Esophagus squamous epithelium (tissue), 5 donors: ENCODE measurements at regions not wholly inside any gene's neighbourhood (a gene's known extent, or its start where the extent isn't known, plus 50 kb on each side); places are given as distances from the start of the nearest gene placed in this dataset.

Source experiments
- DNase-seq: peaks from one replicate; lab custom pipeline; 2025; lab: John Stamatoyannopoulos, UW
- H3K27ac ChIP-seq, 4 donors: fragments of 200-600 bp; sonication (generic); one replicate each; pipeline ENCODE4 v1.5.1; 2016 to 2019; ENCODE audit warnings: mild to moderate bottlenecking in 1 of 4
- H3K27me3 ChIP-seq, 4 donors: fragments of 200-600 bp; sonication (generic); 1 replicate in 3 of 4; 2 replicates in 1 of 4; pipeline versions ENCODE4 v1.5.1 to v1.6.0; 2017 to 2021; ENCODE audit warnings: antibody characterized with exemption in 1 of 4
- H3K36me3 ChIP-seq, 3 donors: fragments of 200-600 bp; sonication (generic); one replicate each; pipeline ENCODE4 v1.5.1; 2016 to 2019
- H3K4me1 ChIP-seq, 3 donors: fragments of 200-600 bp; sonication (generic); one replicate each; pipeline ENCODE4 v1.5.1; 2017 to 2019
- H3K4me3 ChIP-seq, 4 donors: fragments of 200-600 bp; sonication (generic); 1 replicate in 3 of 4; 2 replicates in 1 of 4; pipeline ENCODE4 v1.5.1; 2016 to 2019; ENCODE audit warnings: mild to moderate bottlenecking in 2 of 4, moderate library complexity in 1 of 4
- H3K9me3 ChIP-seq, 3 donors: fragments of 200-600 bp; sonication (generic); one replicate each; pipeline ENCODE4 v1.5.1; 2016 to 2019
- POLR2A ChIP-seq, 4 donors: fragments of 450-650 bp; IDR thresholded peaks; one replicate each; pipeline ENCODE4 v1.6.1; 2017; ENCODE audit warnings: antibody characterized with exemption in 4 of 4, mild to moderate bottlenecking in 4 of 4, moderate library complexity in 3 of 4
- WGBS, 2 donors: methylation state at CpG; one replicate each; pipeline ENCODE4 v1.1.5; 2018; 5-methylcytosine and 5-hydroxymethylcytosine counted together
- intact Hi-C: fragments of 100-400 bp; cut with DNase I; formaldehyde crosslinking; loops from one replicate; pipeline ENCODE4 v1.15.0; 2022
- TF ChIP-seq, protein P1 (sequence below), 6 experiments: fragments of 450-650 bp in 4 of 6; fragments of 200-600 bp in 2 of 6; sonication (generic) in 2 of 6; IDR thresholded peaks; one replicate each; pipeline ENCODE4 v1.5.1; 2016 to 2019; ENCODE audit warnings: antibody characterized with exemption in 6 of 6, mild to moderate bottlenecking in 4 of 6, moderate library complexity in 4 of 6
- donor health status: DM: yes; HTN: yes; CAD: no.

DNA sequence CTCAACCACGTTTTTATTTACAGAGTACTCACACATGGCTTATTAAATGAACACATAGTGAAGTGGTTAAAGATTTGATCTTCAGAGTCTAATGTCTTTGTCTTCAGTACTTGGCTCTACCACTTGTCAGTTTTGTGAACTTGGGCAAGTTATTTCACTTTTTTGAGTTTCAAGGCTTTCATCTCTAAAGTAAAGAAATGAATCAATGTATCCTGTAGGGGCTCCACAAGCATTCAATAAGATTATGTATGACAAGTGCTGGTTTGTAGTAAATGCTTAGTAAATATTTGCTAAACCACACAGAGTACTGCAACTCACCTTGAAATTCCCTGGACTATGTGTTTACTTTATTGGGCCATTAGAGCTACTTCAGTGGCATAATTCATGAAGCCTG, 446.0 kb upstream of the GOT2 start:
- H3K9me3 ChIP-seq: peaks cover 0 to 5% (median 0%) of the 10 kb centered on the region in 3 donors
- H3K27ac ChIP-seq: no peak overlapping the region
- DNase-seq: no peak
- H3K4me3 ChIP-seq: no peak overlapping the region
- intact Hi-C loops: no loop called here
- WGBS, 2 donors: 15 to 22% methylated on average over 1 of the region's 1 CpG
- H3K27me3 ChIP-seq: no peaks in the 10 kb centered on the region
- H3K36me3 ChIP-seq: no peaks in the 10 kb centered on the region
- no peaks in the 10 kb centered on the region for H3K4me1 ChIP-seq
- TF ChIP-seq, protein P1, sequence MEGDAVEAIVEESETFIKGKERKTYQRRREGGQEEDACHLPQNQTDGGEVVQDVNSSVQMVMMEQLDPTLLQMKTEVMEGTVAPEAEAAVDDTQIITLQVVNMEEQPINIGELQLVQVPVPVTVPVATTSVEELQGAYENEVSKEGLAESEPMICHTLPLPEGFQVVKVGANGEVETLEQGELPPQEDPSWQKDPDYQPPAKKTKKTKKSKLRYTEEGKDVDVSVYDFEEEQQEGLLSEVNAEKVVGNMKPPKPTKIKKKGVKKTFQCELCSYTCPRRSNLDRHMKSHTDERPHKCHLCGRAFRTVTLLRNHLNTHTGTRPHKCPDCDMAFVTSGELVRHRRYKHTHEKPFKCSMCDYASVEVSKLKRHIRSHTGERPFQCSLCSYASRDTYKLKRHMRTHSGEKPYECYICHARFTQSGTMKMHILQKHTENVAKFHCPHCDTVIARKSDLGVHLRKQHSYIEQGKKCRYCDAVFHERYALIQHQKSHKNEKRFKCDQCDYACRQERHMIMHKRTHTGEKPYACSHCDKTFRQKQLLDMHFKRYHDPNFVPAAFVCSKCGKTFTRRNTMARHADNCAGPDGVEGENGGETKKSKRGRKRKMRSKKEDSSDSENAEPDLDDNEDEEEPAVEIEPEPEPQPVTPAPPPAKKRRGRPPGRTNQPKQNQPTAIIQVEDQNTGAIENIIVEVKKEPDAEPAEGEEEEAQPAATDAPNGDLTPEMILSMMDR (IDR thresholded peaks at IDR 0.05): no peak
- TF ChIP-seq POLR2A (IDR thresholded peaks at IDR 0.05): no peak

- intact Hi-C loops: no loop called here
- H3K4me1 ChIP-seq: no peaks in the 10 kb centered on the region
- no peak overlapping the region for H3K4me3 ChIP-seq
- 53 to 68% methylated on average over 3 of the region's 3 CpGs for WGBS, 2 donors
- TF ChIP-seq POLR2A (IDR thresholded peaks at IDR 0.05): no peak
- TF ChIP-seq, protein P1 (IDR thresholded peaks at IDR 0.05): no peak
- no peaks in the 10 kb centered on the region for H3K27me3 ChIP-seq
- H3K27ac ChIP-seq: no peak overlapping the region
- H3K36me3 ChIP-seq: no peaks in the 10 kb centered on the region
- no peak for DNase-seq
- H3K9me3 ChIP-seq: peaks cover 0 to under 1% (median 0%) of the 10 kb centered on the region in 3 donors
These were observed 445.4 kb upstream of the GOT2 start for GRCh38 chr16:59179446-59180082.

DNA sequence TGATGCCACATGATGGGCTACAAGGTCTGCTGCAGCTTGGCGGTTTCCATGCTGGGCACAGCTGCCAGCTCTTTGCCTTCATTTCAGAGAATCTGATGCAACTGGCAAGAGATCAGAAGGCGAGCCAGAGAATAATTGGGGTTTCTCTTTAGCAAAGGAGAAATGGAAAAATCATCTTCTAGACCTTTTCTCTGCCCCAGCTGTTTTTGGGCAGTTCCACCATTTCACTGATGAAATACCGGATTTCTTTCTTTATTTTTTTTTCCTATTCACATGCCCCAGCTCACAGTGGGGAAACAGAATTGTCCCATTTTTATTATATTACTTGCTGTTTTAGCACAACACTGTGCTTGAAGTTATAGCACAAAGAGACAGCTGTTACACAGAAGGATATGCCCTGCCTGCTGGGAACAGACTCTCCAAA, 439.3 kb upstream of the GOT2 start:
- TF ChIP-seq, protein P1 (IDR thresholded peaks at IDR 0.05): no peak
- TF ChIP-seq POLR2A (IDR thresholded peaks at IDR 0.05): no peak
- H3K27me3 ChIP-seq: no peaks in the 10 kb centered on the region
- 65 to 70% methylated on average over 3 of the region's 3 CpGs for WGBS, 2 donors

DNA sequence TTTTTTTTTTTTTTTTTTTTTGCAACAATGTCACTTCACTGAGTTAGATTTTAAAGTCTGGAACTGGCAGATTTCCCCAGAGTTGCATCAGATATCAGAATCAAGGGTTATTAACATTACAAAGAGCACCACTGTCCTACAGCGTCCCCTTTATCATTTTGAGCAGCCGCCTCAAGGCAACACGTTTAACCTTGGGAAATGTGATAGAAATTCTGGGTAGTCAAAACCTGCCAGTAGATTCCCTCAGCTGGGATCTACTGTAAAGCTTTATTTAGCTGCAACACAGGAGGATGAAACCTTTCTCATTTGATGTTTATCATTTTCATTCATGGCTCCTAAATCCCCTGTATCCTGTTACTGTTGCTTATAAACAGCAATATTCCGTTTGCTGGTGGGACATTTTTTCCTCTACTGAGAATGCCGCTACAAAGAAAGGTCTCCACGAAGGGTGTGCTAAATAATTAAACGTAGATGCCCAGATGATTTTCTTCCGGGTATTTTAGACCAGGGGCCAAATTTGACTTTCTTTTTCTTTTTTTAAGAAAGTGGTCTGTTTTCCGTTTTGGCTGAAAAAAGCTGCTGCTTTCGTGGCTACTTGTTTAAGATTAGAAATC, 436.1 kb upstream of the GOT2 start:
- Histone ChIP-seq H3K27ac (no peak overlapping the region), H3K4me3 (no peak overlapping the region), H3K9me3 (no peaks in the 10 kb centered on the region), H3K4me1 (no peaks in the 10 kb centered on the region), H3K36me3 (no peaks in the 10 kb centered on the region), H3K27me3 (no peaks in the 10 kb centered on the region)
- WGBS, 2 donors: 45 to 52% methylated on average over 10 of the region's 10 CpGs
- DNase-seq: no peak
- TF ChIP-seq, protein P1 (IDR thresholded peaks at IDR 0.05): no peak
- no peak for TF ChIP-seq POLR2A (IDR thresholded peaks at IDR 0.05)
- intact Hi-C loops: no loop called here

More for the DNA sequence above, 439.3 kb upstream of the GOT2 start:
- Histone ChIP-seq H3K9me3 (no peaks in the 10 kb centered on the region), H3K4me3 (no peak overlapping the region), H3K4me1 (no peaks in the 10 kb centered on the region), H3K27ac (no peak overlapping the region), H3K36me3 (no peaks in the 10 kb centered on the region)
- no peak for DNase-seq
- intact Hi-C loops: no loop called here

DNA sequence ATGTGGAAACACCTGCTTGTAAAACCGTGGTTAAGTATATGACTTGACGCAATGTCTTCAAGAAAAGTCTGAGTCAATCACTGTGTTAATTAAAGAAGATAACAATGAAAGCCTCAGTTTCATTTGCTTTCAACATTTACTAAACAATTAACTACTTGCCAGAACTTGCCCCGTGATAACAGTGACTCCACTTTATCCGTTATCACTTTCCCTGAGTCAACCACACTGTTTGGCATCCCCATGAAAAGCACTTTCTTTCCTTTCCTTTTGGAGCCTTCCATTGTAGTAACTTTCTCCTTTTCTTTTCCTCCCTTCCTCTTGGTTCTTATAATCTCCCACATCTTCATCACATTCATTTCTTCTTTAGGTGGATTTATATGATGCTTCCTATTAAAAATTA, 435.1 kb upstream of the GOT2 start:
- 27 to 54% methylated on average over 4 of the region's 4 CpGs for WGBS, 2 donors
- H3K4me3 ChIP-seq: no peak overlapping the region
- TF ChIP-seq, protein P1 (IDR thresholded peaks at IDR 0.05): no peak
- no peak for DNase-seq
- H3K9me3 ChIP-seq: no peaks in the 10 kb centered on the region
- H3K27ac ChIP-seq: no peak overlapping the region
- no peaks in the 10 kb centered on the region for H3K4me1 ChIP-seq
- no peaks in the 10 kb centered on the region for H3K27me3 ChIP-seq
- intact Hi-C loops: no loop called here
- H3K36me3 ChIP-seq: no peaks in the 10 kb centered on the region
